Upper lobe of left lung (tissue), 6 donors: ENCODE measurements at regions not wholly inside any gene's neighbourhood (a gene's known extent, or its start where the extent isn't known, plus 50 kb on each side); places are given as distances from the start of the nearest gene placed in this dataset.

Source experiments
- ATAC-seq, 2 donors: fragments of 200-7000 bp; cut with Tn5 transposase; one replicate each; pipeline ENCODE4 v1.9.1; 2022; ENCODE audit warnings: mild to moderate bottlenecking in 2 of 2, moderate library complexity in 2 of 2; ENCODE audit not compliant: low FRiP score in 2 of 2
- DNase-seq, 2 donors: peaks; one replicate each; pipeline ENCODE4 v3.0.0-alpha.2; 2019 to 2020
- H3K27ac ChIP-seq, 4 donors: fragments of 200-600 bp; sonication (generic); one replicate each; pipeline ENCODE4 v1.5.1; 2016 to 2019
- H3K27me3 ChIP-seq, 4 donors: fragments of 200-600 bp; sonication (generic); one replicate each; pipeline ENCODE4 v1.5.1; 2017 to 2019
- H3K36me3 ChIP-seq, 4 donors: fragments of 200-600 bp; sonication (generic); one replicate each; pipeline ENCODE4 v1.5.1; 2016 to 2019
- H3K4me1 ChIP-seq, 4 donors: fragments of 200-600 bp; sonication (generic); one replicate each; pipeline ENCODE4 v1.5.1; 2018 to 2019
- H3K4me3 ChIP-seq, 4 donors: fragments of 200-600 bp; sonication (generic); one replicate each; pipeline ENCODE4 v1.5.1; 2017 to 2019; ENCODE audit warnings: mild to moderate bottlenecking in 2 of 4, moderate library complexity in 1 of 4
- H3K9me3 ChIP-seq, 4 donors: fragments of 200-600 bp; sonication (generic); one replicate each; pipeline ENCODE4 v1.5.1; 2018 to 2019
- CTCF ChIP-seq, 6 experiments: fragments of 450-650 bp in 4 of 6; fragments of 200-600 bp in 2 of 6; sonication (generic) in 2 of 6; IDR thresholded peaks; one replicate each; pipeline ENCODE4 v1.5.1; 2016 to 2019; ENCODE audit warnings: antibody characterized with exemption in 6 of 6
- EP300 ChIP-seq, 4 donors: sonication (generic); formaldehyde crosslinking; IDR thresholded peaks; one replicate each; pipeline ENCODE4 v1.5.1; 2017; ENCODE audit warnings: antibody characterized with exemption in 4 of 4, control low read depth in 2 of 4
- POLR2A ChIP-seq, 4 donors: fragments of 450-650 bp; IDR thresholded peaks; one replicate each; pipeline ENCODE4 v1.5.1; 2016 to 2017; ENCODE audit warnings: antibody characterized with exemption in 4 of 4, mild to moderate bottlenecking in 2 of 4
- POLR2AphosphoS5 ChIP-seq, 2 donors: sonication (generic); formaldehyde crosslinking; IDR thresholded peaks; one replicate each; pipeline ENCODE4 v1.5.1; 2017; ENCODE audit warnings: antibody characterized with exemption in 2 of 2
- WGBS, 2 donors: methylation state at CpG; one replicate each; pipeline ENCODE4 v1.1.5; 2017 to 2018; 5-methylcytosine and 5-hydroxymethylcytosine counted together
- donor health status: DM: no; HTN: no; CAD: no; lungs with moderate emphysema.
- donor health status: DM: no; HTN: yes; CAD: no; lungs with severe emphysema.

- Histone ChIP-seq H3K4me1 (no peaks in the 10 kb centered on the region), H3K4me3 (no peak overlapping the region), H3K9me3 (no peaks in the 10 kb centered on the region), H3K27me3 (no peaks in the 10 kb centered on the region), H3K36me3 (no peaks in the 10 kb centered on the region), H3K27ac (no peak overlapping the region)
- DNase-seq (no peak), ATAC-seq (no peak)
- TF ChIP-seq CTCF (IDR thresholded peaks at IDR 0.05) (no peak), EP300 (IDR thresholded peaks at IDR 0.05) (no peak), POLR2AphosphoS5 (IDR thresholded peaks at IDR 0.05) (no peak)
- 67 to 68% methylated on average over 6 of the region's 6 CpGs for WGBS, 2 donors
These were observed 243.3 kb downstream of the SOX4 start for GRCh38 chr6:21836772-21837425.

- peaks cover 0 to 15% (median 6%) of the 10 kb centered on the region in 4 donors for H3K4me1 ChIP-seq
- H3K4me3 ChIP-seq = no peak overlapping the region
- TF ChIP-seq EP300 (IDR thresholded peaks at IDR 0.05) (no peak), CTCF (IDR thresholded peaks at IDR 0.05) (no peak), POLR2A (IDR thresholded peaks at IDR 0.05) (no peak), POLR2AphosphoS5 (IDR thresholded peaks at IDR 0.05) (no peak)
- no peaks in the 10 kb centered on the region for H3K27me3 ChIP-seq
- 46% methylated on average over 2 of the region's 2 CpGs for WGBS, 2 donors
- no peaks in the 10 kb centered on the region for H3K36me3 ChIP-seq
- ATAC-seq (no peak), DNase-seq (no peak)
- no peaks in the 10 kb centered on the region for H3K9me3 ChIP-seq
- peak overlapping the region in 1 of 4 donors; percentile 26 for H3K27ac ChIP-seq
These were observed 246.9 kb downstream of the SOX4 start for GRCh38 chr6:21840428-21840827.

GRCh38 chr6:21842875-21843645, 249.5 kb downstream of the SOX4 start:
- 58 to 77% methylated on average over 1 of the region's 1 CpG for WGBS, 2 donors
- DNase-seq (no peak), ATAC-seq (no peak)
- Histone ChIP-seq H3K4me1 (peaks cover 14 to 34% (median 21%) of the 10 kb centered on the region in 4 donors), H3K4me3 (no peak overlapping the region), H3K27me3 (no peaks in the 10 kb centered on the region), H3K27ac (no peak overlapping the region), H3K9me3 (no peaks in the 10 kb centered on the region), H3K36me3 (no peaks in the 10 kb centered on the region)
- TF ChIP-seq POLR2AphosphoS5 (IDR thresholded peaks at IDR 0.05) (no peak), CTCF (IDR thresholded peaks at IDR 0.05) (no peak), POLR2A (IDR thresholded peaks at IDR 0.05) (no peak)

- no peaks in the 10 kb centered on the region for H3K36me3 ChIP-seq
- H3K4me1 ChIP-seq = peaks cover 14 to 34% (median 21%) of the 10 kb centered on the region in 4 donors
- no peak for ATAC-seq
- 82 to 85% methylated on average over 10 of the region's 10 CpGs for WGBS, 2 donors
- TF ChIP-seq POLR2A (IDR thresholded peaks at IDR 0.05) = no peak
- no peak for TF ChIP-seq POLR2AphosphoS5 (IDR thresholded peaks at IDR 0.05)
- no peak for TF ChIP-seq CTCF (IDR thresholded peaks at IDR 0.05)
- no peak for TF ChIP-seq EP300 (IDR thresholded peaks at IDR 0.05)
- no peak overlapping the region for H3K27ac ChIP-seq
- no peaks in the 10 kb centered on the region for H3K9me3 ChIP-seq
- H3K27me3 ChIP-seq = no peaks in the 10 kb centered on the region
- H3K4me3 ChIP-seq = no peak overlapping the region
- no peak for DNase-seq
These were observed 250.8 kb downstream of the SOX4 start for GRCh38 chr6:21844120-21844917.
